ENCODE measurements at regions not wholly inside any gene's neighbourhood (a gene's known extent, or its start where the extent isn't known, plus 50 kb on each side); places are given as distances from the start of the nearest gene placed in this dataset.

DNA sequence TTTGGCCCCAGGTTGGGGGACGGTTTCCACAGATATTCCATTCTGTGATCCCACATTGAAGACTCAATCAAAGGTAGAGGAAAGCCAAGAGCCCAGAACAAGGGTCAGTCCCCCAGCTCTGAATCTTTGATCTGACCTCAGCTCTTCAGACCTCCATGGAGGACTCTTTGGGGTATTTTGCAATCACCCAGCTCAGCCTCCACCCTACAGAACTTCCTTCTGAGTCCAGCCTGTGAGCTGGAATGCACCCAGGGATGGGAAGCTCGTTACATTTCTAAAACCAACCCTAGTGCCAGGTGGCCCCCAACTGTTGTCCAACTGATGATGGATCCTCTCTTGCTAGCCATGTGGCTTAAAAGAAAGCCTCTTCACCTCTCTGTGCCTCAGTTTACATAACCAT is 335.3 kb downstream of the MN1 start:
- Histone ChIP-seq H3K56ac (replicated peaks; ENCODE audit: insufficient read length, low read depth, low read length) (no peak overlapping the region), H3K36me3 (ENCODE audit: control insufficient read depth in 2 of 4, insufficient read depth in 4 of 4, low read length in 3 of 4) (no peaks in the 10 kb centered on the region), H2BK120ac (replicated peaks; ENCODE audit: low read depth, low read length) (no peak overlapping the region), H4K91ac (replicated peaks; ENCODE audit: insufficient read length, low read length) (no peak overlapping the region), H4K5ac (ENCODE audit: insufficient read length, low read depth, low read length) (no peak overlapping the region), H3K4me3 (ENCODE audit: extremely low read depth in 1 of 4, insufficient read depth in 2 of 4, low read depth in 3 of 4, low read length in 4 of 4) (no peak overlapping the region), H3K79me2 (ENCODE audit: control insufficient read depth in 1 of 2, insufficient read depth in 2 of 2, low read length in 2 of 2) (no peaks in the 10 kb centered on the region), H2BK5ac (ENCODE audit: low read depth, low read length) (0 out of 2 replicates have a peak overlapping the region, but pooled peaks have one; percentile 35), H3K23ac (ENCODE audit: insufficient read length) (no peak overlapping the region), H3K9ac (replicated peaks in 1 of 4; ENCODE audit: extremely low read depth in 1 of 4, low read depth in 3 of 4, low read length in 3 of 4) (no peak overlapping the region; a peak in 1 of 7 replicates), H3K18ac (ENCODE audit: extremely low read depth, low read length) (no peak overlapping the region), H2AK5ac (ENCODE audit: low read depth, low read length) (0 out of 2 replicates have a peak overlapping the region, but pooled peaks have one; percentile 11), H3K9me3 (ENCODE audit: insufficient read depth in 2 of 2, low read depth in 1 of 2, low read length in 1 of 2) (no peaks in the 10 kb centered on the region), H4K20me1 (replicated peaks in 1 of 2; ENCODE audit: control insufficient read depth in 1 of 2, insufficient read depth in 2 of 2, low read length in 2 of 2) (peaks cover 0 to 5% of the 10 kb centered on the region in 2 experiments), H3K23me2 (ENCODE audit: low read depth, low read length) (peaks cover 14% of the 10 kb centered on the region; the same call in 1 of the 2 replicates), H2BK20ac (ENCODE audit: low read length) (no peak overlapping the region), H2BK15ac (ENCODE audit: low read length) (0 out of 2 replicates have a peak overlapping the region, but pooled peaks have one; percentile 2), H3K4me1 (replicated peaks in 1 of 4; ENCODE audit: control insufficient read depth in 3 of 4, insufficient read depth in 4 of 4, low read length in 3 of 4) (peaks cover 0 to 15% (median 8%) of the 10 kb centered on the region in 4 experiments; a peak in 5 of 7 replicates), H3K4me2 (ENCODE audit: insufficient read depth in 1 of 2, low read depth in 2 of 2, low read length in 2 of 2) (no peak overlapping the region), H3K79me1 (ENCODE audit: low read depth, low read length) (no peaks in the 10 kb centered on the region), H2BK12ac (ENCODE audit: low read depth, low read length) (peak overlapping the region; percentile 3; the same call in 1 of the 2 replicates), H3K14ac (ENCODE audit: insufficient read length) (no peak overlapping the region), H3K27ac (ENCODE audit: low read depth, low read length) (no peak overlapping the region), H2AFZ (ENCODE audit: low read length) (no peak overlapping the region), H3K4ac (replicated peaks; ENCODE audit: insufficient read length, low read depth, low read length) (no peak overlapping the region), H4K8ac (ENCODE audit: extremely low read depth, insufficient read depth, low read length) (no peak overlapping the region), H3K27me3 (replicated peaks in 1 of 4; ENCODE audit: control insufficient read depth in 3 of 4, extremely low read depth in 1 of 4, insufficient read depth in 3 of 4, low read length in 3 of 4) (no peaks in the 10 kb centered on the region; a peak in 2 of 7 replicates)
- no peak for FAIRE-seq
- ChIA-PET CTCF (ENCODE audit: partially characterized antibody) (interaction anchor here (0.8 to 1.8 kb wide), 5 partner anchors 8 to 93 kb away, joined by 3 to 6 read pairs (median 4); no protein-coding TSS in a partner anchor), POLR2A (ENCODE audit: partially characterized antibody) (interaction anchor here (1.4 kb wide), 1 partner anchor 11 kb away, joined by 3 read pairs; no protein-coding TSS in a partner anchor)
- WGBS, 2 experiments (ENCODE audit: extremely low coverage in 1 of 2, insufficient coverage in 1 of 2, insufficient read length in 1 of 2, insufficient replicate concordance in 2 of 2, low coverage in 1 of 2, low lambda C conversion rate in 2 of 2, missing lambda C conversion rate in 1 of 2): 89% methylated on average over 2 of the region's 2 CpGs; no CpG with 5 or more reads in 1 of the 2 experiments
- DNase-seq (ENCODE audit: low read depth in 1 of 2, low spot score in 2 of 2): no peak
- TF ChIP-seq TBP (IDR thresholded peaks at IDR 0.05; ENCODE audit: low read depth, low read length) (no peak), SP2 (IDR thresholded peaks at IDR 0.05; ENCODE audit: low read length) (no peak), JUND (IDR thresholded peaks at IDR 0.05; ENCODE audit: low read length) (no peak), RXRA (IDR thresholded peaks at IDR 0.05; ENCODE audit: insufficient read depth, low read depth, low read length) (no peak)

Data from H1 (cell line).